ENCODE measurements at regions not wholly inside any gene's neighbourhood (a gene's known extent, or its start where the extent isn't known, plus 50 kb on each side); places are given as distances from the start of the nearest gene placed in this dataset.

DNA sequence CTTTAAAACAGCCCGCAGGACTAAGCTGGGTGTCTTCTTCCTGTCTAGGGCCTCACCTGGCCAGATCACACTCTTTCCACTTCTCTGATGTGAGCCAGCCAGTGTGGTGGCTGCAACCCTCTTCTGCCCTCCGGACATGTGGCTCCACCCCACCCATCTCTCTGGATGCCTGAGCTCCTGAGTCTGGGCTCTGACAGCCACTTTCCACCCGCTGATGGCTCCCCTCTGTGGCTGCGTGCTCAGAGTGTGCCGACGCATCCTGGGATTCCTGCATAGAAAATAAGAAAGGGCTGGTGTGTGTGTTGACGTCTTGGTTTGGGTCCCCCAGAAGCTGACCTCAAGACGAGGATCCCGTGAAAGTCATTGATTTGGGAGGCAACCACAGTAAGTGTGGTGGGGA lies 181.6 kb downstream of the URI1 start:
- no peak for DNase-seq (ENCODE audit: low spot score)

DNA sequence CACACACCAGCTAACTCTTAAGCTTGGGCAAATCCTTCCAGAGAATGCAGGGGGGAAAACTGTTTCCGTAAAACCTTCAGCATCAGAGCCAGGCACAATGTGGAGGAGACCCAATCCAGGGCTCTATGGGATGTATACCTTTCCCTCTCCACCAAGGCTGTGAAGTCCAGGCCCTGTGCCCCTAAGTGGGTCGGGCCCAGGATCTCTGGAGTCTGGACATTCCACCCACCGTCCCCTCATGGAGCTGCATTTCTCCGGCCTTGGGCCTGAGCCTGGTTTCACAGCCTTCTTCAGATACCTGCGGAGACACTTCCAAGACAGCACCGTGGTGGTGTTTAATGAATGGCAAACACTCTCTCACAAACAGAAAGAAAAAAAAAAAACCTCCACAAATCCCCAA lies 186.2 kb downstream of the URI1 start:
- no peak for DNase-seq (ENCODE audit: low spot score)

DNA sequence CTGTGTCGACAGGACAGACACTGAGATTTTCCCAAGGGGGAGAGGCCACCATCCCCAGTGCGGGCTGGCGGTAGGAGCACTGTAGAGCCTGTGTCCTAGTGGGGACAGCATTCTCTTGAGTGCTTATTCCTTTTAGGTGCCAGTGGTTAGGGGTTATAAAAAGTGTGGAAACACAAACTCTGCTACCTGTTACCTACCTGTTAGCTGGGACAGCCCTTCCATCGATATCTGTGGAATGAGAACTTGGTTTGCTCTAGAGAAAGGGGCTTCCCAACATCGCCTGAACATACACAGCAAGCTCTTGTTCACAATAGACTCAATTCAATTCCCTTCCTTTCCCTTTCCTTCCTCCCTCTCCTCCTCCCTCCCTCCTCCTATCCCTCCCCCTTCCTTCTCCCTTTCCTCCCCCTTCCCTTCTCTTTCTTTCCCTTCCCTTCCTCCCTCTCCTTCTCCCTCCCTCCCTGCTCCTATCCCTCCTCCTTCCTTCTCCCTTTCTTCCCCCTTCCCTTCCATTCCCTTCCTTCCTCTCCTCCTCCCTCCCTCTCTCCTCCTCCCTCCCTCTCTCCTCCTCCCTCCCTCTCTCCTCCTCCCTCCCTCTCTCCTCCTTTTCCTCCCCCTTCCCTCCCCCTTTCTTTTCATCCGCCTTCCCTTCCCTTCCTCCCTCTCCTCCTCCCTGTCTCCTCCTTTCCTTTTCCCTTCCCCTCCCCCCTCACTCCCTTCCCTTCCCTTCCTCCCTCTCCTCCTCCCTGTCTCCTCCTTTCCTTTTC lies 188.5 kb downstream of the URI1 start:
- no peak for DNase-seq (ENCODE audit: low spot score)

DNA sequence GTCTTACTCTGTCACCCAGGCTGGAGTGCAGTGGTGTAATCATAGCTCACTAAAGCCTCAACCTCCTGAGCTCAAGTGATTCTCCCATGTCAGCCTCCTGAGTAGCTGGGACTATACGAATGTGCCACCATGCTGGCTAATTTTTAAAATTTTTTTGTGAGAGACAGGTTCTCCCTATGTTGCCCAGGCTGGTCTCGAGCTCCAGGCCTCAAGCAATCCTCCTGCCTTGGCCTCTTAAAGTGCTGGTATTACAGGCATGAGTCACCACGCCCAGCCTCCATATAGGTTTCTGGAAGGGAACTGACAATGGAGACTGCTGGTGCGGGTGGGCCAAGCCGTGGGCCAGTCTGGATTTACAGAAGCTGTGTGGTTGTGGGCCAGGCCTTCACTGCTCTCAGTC lies 189.2 kb downstream of the URI1 start:
- no peak for DNase-seq (ENCODE audit: low spot score)

DNA sequence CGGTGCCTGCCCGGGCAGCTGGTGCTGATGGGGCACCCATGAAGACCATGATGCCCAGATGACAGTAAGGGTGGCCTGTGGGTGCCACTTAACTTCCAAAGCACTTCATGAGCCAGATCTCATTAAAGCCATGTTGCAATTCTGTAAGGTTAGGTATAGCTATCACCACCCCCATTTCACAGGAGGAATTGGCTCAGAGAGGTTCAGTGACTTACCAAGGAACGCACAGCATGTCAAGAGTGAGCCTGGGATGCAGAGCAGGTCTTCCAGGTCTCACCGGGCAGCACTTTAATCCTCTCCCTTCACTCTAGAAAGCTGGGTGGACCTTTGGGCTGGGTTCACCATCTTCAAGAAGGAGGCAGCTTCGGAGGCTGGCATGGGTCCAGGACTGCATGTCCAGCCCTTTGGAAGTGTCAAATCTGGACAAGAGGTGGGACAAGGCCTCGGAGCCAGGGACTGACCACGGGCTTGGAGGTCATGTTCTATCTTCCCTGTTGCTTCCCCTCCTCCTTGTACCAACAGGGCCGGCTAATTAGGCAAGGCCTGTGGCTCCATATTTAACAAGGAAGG lies 189.8 kb downstream of the URI1 start:
- DNase-seq (ENCODE audit: low spot score): no peak

DNA sequence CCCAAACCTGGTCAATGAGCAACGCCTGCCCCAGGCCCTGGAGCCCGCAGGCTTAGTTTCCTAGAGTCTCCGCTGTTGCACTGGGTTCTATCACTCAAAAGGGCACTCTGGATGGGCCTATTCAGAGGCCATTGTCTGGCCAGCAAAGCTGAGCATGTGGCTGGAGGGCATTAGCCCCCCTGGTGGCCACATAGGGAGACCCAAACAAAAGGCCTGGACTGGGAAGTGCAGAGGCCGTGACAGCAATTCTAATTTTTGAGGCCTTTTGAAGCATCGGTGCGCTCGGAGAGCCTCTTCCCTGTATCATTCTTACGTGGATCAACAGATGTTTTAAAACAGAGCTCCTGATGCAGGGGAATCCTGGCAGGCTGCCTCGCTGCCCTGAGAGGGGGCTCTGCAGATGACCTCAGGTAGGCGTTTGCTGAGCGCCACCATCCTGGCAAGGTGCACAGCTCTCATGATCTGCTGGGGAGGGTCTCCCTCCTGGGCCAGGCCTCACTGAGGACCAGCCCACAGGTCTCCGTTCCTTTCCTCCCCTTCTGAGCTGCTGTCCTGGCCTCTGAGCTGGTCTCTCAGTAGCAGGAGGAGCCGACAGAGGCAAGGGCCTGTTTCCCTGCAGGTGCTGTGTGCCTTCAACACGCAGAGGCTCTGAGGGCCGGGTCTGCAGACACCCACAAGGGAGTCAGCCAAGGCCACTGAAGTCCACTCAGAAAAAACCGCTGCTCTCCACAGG lies 190.5 kb downstream of the URI1 start:
- no peak for DNase-seq (ENCODE audit: low spot score)

DNA sequence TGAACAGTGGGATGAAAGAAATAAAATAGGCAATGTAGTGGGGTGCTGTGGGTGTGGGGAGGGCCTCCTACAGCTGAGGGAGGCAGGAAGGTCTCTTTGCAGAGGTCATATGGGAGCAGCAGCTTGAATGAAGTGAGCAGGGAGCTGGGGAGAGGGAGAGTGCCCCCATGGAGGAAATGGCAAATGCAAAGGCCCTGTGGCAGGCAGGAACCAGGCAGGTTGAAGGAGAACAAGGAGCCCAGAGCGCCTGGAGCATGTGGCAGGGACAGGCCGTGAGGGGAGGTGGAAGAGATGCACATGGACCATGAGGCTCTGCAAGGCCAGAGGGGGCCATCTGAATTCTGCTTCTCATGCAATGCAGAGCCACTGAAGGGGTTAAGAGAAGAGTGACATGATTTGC lies 191.8 kb downstream of the URI1 start:
- DNase-seq (ENCODE audit: low spot score): no peak

DNA sequence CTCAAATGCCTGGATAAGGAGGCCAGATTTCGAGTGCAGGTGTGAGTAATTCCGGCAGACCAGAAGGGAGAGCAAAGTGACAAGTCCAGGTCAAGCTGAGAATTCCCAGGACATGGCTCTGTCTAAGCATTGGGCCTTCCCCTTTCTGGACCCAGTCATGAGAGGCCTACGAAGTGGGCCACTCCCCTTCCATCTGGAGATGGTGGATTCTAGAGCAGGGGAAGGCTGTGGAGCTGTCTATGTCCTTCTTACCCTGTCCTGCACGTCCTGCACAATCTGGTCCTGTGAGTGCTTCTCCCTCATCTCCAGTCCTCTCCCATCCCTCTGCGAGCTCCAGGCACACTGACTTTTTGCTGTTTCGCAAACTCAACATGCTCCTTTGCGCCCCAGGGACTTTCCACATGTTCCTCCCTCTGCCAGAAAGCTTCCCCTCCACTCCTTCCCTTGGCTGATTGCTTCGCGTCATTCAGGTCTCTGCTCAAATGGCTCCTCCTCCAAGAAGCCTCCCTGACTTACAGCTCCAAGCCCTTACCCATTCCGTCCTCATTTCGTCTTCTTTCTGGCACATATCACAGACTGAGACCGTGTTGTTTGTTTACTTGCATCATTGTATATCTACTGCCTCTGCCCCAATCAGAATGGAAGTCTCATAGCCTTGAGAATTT lies 193.2 kb downstream of the URI1 start:
- DNase-seq (ENCODE audit: low spot score): no peak

DNA sequence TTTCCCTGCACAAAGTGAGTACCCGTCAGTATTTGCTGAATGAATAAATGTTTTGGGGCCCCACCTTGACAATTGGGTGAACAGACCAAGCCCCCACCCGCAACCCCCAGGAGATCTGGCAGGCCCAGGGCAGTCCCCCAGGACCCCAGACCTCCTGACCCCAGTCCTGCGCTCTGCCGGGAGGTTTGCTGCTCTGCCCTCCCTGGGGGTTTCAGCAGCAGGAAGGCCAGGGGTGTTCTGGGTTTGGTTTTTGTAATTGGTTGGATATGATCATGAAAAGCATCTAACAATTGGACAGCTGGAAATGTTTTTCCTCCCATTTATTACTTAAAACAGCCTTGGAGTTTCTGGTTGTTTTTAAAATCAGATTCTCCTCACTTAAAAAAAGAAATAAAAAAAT lies 193.8 kb downstream of the URI1 start:
- DNase-seq (ENCODE audit: low spot score): no peak

DNA sequence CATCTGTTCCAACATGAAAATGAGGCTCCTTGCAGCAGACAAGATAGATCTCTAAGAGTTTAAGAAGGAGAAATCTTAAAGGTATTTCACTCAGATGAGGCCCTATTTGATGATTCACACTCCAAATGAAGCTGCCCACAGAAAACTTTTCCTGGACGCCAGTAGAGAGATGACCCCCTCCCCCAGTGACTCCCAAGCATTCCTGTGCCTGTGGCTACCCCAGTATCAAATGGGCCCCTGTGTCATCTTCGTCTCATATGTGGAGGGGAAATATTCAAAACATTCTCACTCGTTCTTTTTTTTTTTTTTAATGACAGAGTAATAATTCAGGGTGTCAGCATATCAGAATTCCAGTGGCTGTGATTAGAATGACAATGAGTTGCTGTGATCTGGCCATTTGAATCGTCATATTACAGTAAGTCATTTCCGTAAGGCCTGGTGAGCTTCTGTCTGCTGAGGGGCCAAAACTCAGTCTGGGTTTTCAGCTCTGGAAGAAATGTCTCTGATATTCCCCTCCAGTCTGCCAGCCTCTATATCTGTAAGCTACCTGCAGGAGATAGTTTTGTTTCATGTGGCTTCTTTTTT lies 194.7 kb downstream of the URI1 start:
- no peak for DNase-seq (ENCODE audit: low spot score)

DNA sequence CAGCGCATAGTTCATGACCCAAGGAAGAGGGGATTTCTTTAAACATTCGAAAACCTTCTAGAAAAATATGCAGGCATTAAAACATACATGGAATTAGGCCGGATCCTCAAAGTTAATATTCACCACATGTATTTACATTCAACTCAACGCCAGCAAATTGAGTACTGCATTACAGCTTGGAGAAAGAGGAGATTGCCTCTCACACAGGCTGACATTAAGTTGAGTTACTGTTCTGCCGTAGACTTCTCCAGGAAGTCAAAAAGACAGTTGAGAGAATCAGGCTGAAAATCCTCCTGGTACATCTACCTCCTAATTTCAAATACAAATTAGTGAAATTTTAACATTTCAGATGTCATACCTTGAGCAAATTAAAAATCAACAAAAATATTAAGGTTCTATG lies 195.7 kb downstream of the URI1 start:
- DNase-seq (ENCODE audit: low spot score): no peak

DNA sequence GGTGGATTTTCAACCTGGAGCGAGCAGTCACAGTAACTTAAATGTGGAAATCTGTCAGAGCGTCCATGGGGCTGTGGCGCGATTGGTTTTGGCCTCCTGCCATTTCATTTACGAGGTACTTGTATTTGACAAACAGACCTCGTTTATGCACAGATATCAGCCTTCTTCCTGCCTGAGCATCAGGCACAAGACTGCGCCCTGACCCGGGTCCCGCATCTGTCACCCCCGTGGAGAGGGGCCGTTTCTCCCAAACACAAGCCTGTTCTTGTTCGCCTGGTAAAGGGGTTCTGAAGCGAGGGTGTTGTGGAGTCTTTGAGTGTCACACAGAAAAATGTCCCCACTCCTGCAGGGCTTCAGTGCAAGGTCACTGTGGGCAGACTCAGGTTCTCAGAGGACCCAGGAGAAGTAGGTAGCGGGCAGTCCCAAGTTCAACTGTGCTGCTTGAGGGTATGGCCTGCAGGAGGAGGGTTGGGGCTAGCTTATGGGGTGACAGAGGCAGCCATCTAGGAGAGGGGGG lies 202.3 kb downstream of the URI1 start:
- DNase-seq (ENCODE audit: low spot score): no peak

DNA sequence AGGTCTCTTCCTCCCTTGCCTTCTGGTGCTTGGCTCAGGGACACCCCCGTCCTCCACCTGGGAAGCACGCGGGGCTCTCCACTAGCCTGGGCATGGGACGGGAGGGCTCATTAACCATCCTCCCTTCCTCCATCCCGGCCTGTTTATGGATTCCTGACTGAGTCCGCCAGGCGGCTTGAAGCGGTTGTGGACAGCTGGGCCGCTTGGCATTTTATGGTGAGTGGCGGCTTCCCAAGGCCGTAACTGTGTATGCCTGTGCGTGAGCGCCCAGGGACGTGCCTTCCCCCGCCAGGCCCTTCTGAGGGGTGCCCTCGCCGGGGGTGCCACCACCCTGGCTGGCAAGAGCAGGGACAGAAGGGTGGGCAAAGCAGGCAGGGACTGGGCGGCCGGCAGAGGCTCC lies 202.8 kb downstream of the URI1 start:
- no peak for DNase-seq (ENCODE audit: low spot score)

DNA sequence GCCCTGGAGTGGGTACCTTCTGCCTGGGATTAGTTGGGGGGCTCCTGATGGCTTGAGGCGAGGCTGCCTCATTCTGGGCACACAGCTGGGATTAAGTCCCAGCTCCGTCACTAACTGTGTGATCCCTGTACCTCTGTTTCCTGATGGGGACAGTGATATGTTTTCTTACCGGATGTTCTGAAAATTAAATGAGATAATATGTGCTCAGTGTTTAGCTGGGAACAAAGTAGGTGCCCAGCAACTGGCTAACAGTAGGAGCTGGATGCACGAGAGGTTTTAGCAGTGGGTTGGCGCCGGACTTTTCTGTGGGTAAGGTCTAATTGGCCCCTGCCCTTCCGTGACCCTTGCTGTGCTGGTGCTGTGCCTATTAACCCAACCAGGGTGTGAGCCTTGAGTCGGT lies 203.4 kb downstream of the URI1 start:
- no peak for DNase-seq (ENCODE audit: low spot score)

DNA sequence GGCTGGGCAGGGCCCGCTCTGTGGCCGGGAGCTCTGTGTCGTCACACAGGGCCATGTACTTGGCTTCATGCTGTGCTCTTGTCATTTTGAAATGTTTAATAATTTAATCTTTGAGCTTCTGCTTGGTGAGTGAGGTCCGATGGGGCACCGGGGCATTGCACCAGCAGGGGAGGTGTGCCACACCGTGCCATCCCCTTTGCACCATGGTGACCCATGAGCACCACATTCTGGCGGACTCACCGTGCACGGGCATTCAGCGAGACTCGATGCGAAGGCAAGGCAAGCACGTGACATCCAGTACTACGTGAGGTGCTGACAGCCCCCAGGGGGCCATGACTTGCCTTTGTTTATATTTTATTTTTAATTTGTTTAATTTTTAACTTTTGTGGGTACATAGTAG lies 204.3 kb downstream of the URI1 start:
- no peak for DNase-seq (ENCODE audit: low spot score)

DNA sequence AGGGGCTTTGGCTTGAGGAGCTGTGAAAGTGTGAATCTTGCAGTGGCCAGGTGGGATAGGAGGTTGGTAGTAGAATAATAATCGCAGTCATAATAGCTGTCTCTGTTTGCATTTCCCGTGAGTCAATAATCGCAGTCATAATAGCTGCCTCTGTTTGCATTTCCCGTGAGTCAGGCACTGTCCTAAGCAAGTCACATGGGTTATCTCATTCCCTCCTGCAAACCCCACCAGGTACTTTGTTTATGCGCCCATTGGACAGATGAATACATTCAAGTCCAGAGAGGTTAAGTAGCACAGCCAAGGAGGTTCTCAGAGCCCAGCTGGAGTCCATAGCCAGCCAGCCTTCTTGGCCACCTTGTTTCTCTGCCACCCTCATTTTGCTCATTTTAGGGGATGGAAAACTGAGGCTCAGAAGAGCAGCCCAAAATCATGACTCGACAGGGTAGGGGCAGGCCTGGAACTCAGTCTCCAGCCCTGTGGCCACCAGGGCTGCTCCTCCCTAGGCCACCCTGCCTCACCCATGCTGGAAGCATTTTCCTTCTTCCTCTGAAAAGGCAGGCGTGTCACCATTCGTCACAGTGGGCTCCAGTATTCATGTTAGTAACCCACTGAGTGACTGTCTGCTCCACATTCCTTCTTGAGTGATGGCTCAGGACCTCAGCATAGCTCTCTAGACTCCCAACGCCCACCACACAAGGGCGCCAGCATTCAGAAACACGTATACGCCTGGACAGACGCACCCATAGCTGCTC lies 206.2 kb downstream of the URI1 start:
- no peak for DNase-seq (ENCODE audit: low spot score)

DNA sequence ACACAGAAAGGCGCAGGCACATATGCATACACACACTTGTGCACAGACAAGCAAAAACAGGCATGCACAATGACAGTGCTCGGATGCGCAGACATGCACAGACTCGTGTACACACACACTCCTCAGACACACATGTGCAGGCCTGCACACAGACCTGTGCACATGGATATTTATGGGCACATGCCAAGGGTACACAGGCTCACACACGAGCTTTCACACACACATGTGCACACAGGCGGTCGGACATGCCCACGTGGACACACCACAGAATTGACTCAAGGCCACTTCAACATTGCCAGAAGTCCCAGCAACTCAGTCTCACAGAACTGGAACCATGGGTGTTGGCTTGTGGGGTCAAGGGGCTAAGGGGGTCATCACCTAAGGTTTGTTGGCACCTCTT lies 206.8 kb downstream of the URI1 start:
- no peak for DNase-seq (ENCODE audit: low spot score)

DNA sequence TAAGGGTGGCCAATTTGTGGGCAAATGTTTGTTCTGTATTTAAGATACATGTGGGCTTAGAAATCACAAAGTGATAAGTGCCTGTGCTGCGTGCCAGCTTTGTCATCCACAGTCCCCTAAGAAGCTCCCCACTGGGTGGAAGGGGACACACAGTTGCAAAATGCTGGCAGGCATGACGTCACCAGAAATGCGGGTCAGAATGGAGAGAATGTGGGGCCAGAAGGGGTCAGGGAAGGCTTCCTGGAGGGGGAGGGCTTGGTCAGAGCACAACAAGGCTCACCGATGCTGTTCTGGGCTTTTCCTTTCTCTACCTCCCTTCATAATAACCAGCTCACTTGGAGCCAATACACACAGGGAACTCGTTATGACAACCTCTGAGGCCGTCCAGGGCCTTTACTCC lies 207.3 kb downstream of the URI1 start:
- no peak for DNase-seq (ENCODE audit: low spot score)

DNA sequence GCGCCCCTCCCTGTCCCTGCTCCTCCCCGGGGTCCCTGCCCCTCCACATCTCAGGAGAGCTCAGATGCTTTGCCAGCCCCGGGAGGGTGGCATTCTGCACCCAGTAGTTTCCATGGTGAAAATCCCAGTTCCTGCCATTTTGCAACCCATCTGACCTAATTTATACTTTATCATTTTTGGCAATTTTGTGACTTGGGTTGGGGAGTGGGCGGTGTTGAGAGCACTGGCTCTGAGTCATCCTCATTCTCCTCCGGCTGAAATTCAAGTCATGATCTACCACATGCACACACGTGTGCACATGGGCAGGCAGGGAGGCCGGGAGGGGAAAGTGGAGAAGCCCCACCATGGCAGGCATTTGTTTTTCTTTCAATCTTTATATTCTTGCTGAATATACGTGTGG lies 208.6 kb downstream of the URI1 start:
- DNase-seq (ENCODE audit: low spot score): no peak

DNA sequence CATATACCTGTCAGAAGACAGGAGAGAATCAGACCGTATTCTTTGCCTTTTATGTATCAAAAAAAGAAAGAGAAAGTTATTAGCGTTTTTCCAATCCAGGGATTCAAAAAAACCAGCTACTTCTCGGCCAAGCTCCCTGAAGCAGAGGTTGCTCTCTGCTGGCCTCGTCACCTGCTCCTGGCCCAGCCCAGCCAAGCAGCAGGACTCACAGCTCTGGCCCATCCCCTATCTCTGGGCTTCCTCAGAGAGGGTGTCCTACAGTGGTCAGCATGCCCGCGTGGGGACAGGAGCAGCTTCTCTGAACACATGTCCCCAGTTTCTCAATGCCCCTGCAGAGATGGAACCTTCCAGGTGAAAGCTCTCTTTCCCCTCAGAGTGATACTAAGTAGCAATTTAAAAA lies 209.0 kb downstream of the URI1 start:
- DNase-seq (ENCODE audit: low spot score): no peak

DNA sequence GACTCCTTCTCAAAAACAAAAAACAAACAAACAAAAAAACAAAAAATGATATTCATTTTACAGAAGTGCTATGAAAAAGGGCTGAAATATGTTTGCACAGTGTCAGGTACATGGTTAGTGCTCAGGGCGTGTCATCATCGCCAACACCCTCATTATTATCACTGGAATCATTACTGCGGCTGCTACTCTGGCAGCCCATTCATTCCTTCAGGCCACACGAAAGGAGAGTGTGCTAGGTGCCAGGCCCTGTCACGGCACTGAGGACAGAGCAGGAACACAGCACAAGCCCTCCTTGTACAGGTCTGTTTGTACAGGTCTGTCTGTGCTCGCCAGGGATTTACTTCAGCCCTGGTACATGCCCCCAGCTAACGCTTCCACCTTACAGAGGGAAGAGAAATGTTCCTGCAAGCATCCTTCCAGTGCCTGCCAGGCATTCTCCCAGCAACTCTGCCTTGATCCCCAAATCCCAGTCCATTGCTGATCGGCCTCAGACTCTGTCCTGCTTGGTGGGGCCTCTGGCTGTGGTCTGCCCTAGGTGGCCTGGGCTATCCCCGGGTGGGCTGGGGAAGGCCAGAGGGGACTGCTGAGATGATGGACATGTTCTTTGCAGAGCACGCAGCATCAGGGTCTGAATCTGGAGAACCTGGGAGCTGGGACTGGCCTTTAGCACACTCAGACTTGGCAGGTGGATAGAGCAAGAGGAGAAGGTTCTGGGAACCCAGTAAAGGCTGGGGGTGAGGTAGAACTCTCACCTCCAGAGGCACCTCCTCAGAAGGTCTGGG lies 210.7 kb downstream of the URI1 start:
- DNase-seq (ENCODE audit: low spot score): no peak
